Kidney tubule cell (primary cell): ENCODE measurements at regions not wholly inside any gene's neighbourhood (a gene's known extent, or its start where the extent isn't known, plus 50 kb on each side); places are given as distances from the start of the nearest gene placed in this dataset.

Experiments used
- DNase-seq: peaks from one replicate; pipeline ENCODE4 v3.0.0-alpha.2; 2018; ENCODE audit warnings: low spot score

DNA sequence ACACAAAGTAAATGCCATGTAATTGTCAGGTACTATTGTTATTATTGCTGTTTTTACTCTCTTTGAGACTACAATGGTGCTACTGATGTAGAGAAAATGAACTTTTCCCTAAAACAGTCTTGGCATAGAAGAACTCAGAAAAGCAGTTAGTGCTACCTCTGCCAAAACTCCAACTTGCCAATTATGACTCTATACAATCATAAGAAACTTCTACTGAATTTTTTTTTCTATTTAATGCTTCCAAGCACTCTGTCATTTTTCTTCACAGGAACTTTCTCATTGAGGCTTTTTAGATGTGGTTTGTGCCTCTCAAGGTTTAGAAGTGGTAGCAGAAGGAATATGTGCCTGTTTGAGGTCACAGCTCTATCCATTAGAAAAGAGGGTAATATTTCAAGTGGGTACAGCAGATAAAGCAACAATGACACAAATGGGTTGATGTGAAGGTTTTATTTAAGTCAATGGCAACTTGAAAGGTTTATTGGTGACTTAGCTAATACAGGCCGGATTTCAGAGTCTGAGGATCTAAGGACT, 64.0 kb upstream of the FERD3L start:
- DNase-seq, result no peak

DNA sequence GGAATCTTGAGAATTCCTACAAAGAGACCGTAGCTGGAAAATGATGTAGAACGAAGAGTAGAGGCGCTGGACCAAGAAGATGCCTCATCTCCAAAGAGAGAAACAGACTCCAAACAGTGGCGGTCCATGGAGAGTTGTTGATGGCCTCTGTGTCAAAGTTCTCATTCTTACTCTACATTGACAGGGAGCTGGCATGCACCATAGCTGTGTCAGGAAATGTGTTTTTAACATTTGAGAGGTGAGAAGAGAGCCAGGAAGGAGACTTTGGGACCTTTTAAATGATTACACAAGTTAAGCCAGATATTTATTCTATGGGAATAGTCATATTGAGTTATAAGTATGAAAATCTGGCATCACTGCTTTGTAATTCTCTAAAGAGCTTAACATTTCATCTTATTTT, 61.5 kb upstream of the FERD3L start:
- no peak for DNase-seq

DNA sequence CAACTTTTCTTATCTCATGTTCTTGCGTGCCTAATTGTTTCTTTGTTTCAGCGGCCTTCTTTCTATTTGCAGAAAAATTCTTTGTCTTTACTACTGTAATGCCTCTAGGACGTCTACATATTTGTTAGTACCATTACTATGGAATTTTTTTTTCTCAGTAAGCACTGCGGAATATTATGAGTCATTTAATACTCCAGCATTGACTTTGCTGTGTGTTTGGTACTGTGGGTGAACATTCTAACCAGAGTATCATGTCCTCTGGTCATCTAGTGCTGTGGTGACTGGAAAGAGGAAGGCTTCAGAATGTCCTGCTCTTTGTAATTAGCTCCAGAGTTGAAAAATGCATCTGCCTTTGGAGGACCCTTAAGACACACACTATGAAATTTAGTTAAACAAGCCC, 58.5 kb upstream of the FERD3L start:
- no peak for DNase-seq

DNA sequence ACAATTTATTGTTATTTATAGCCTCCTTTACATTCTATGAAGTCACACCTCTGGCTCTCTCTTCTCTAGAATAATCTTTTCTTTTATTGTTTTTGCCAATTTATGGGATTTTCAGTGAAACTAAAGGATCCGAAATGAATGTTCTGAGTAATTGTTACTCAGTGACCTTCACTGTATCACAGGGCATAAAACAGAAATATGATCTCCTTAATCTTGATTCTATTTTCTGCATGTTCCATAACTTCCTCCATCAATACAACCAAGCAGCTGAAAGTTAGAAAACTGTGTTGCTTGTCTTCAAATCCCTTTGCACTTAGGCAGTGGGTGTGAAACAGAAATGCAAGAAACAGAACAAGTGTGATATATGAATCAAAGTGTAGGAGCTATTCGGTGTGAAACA, 57.4 kb upstream of the FERD3L start:
- no peak for DNase-seq
